ENCODE measurements at regions not wholly inside any gene's neighbourhood (a gene's known extent, or its start where the extent isn't known, plus 50 kb on each side); places are given as distances from the start of the nearest gene placed in this dataset.

- Histone ChIP-seq H3K27me3 (ENCODE audit: low read depth) (no peaks in the 10 kb centered on the region), H3K9me3 (replicated peaks) (peaks cover 24% of the 10 kb centered on the region)
These were observed 339.3 kb upstream of the NUDT12 start for GRCh38 chr5:103901885-103902284.

GRCh38 chr5:103896593-103896992 is 334.0 kb upstream of the NUDT12 start:
- intact Hi-C loops (cut with micrococcal nuclease) = no loop called here
- TF ChIP-seq CTCF (IDR thresholded peaks at IDR 0.05; ENCODE audit: borderline replicate concordance) = no peak
- Histone ChIP-seq H3K27me3 (ENCODE audit: low read depth) (no peaks in the 10 kb centered on the region), H3K9me3 (replicated peaks) (peaks cover 25% of the 10 kb centered on the region), H3K36me3 (no peaks in the 10 kb centered on the region), H3K27ac (replicated peaks) (no peak overlapping the region), H3K4me3 (no peak overlapping the region), H3K4me1 (no peaks in the 10 kb centered on the region)
- DNase-seq = no peak

More at GRCh38 chr5:103901885-103902284, 339.3 kb upstream of the NUDT12 start:
- no peak overlapping the region for H3K27ac ChIP-seq (replicated peaks)
- no peaks in the 10 kb centered on the region for H3K4me1 ChIP-seq
- intact Hi-C loops (cut with micrococcal nuclease) = no loop called here
- H3K4me3 ChIP-seq = no peak overlapping the region
- DNase-seq = no peak
- H3K36me3 ChIP-seq = no peaks in the 10 kb centered on the region
- no peak for TF ChIP-seq CTCF (IDR thresholded peaks at IDR 0.05; ENCODE audit: borderline replicate concordance)

GRCh38 chr5:103895738-103896137 is 333.1 kb upstream of the NUDT12 start:
- Histone ChIP-seq H3K9me3 (replicated peaks) (peaks cover 22% of the 10 kb centered on the region), H3K27ac (replicated peaks) (no peak overlapping the region), H3K4me3 (no peak overlapping the region), H3K4me1 (no peaks in the 10 kb centered on the region), H3K27me3 (ENCODE audit: low read depth) (no peaks in the 10 kb centered on the region), H3K36me3 (no peaks in the 10 kb centered on the region)
- no peak for DNase-seq
- no peak for TF ChIP-seq CTCF (IDR thresholded peaks at IDR 0.05; ENCODE audit: borderline replicate concordance)
- intact Hi-C loops (cut with micrococcal nuclease) = no loop called here

- Histone ChIP-seq H3K4me1 (no peaks in the 10 kb centered on the region), H3K9me3 (replicated peaks) (peaks cover 13% of the 10 kb centered on the region), H3K36me3 (no peaks in the 10 kb centered on the region), H3K27ac (replicated peaks) (no peak overlapping the region), H3K27me3 (ENCODE audit: low read depth) (no peaks in the 10 kb centered on the region), H3K4me3 (no peak overlapping the region)
- intact Hi-C loops (cut with micrococcal nuclease) = no loop called here
- TF ChIP-seq CTCF (IDR thresholded peaks at IDR 0.05; ENCODE audit: borderline replicate concordance) = no peak
- no peak for DNase-seq
These were observed 332.3 kb upstream of the NUDT12 start for GRCh38 chr5:103894882-103895281.

GRCh38 chr5:103891151-103891550 is 328.6 kb upstream of the NUDT12 start:
- no peak for DNase-seq
- no peaks in the 10 kb centered on the region for H3K36me3 ChIP-seq
- H3K27me3 ChIP-seq (ENCODE audit: low read depth) = no peaks in the 10 kb centered on the region
- intact Hi-C loops (cut with micrococcal nuclease) = no loop called here
- H3K9me3 ChIP-seq (replicated peaks) = peaks cover 8% of the 10 kb centered on the region
- H3K4me3 ChIP-seq = no peak overlapping the region
- TF ChIP-seq CTCF (IDR thresholded peaks at IDR 0.05; ENCODE audit: borderline replicate concordance) = no peak
- no peak overlapping the region for H3K27ac ChIP-seq (replicated peaks)
- H3K4me1 ChIP-seq = no peaks in the 10 kb centered on the region

- no peak for DNase-seq
- Histone ChIP-seq H3K4me1 (no peaks in the 10 kb centered on the region), H3K27me3 (ENCODE audit: low read depth) (no peaks in the 10 kb centered on the region), H3K4me3 (no peak overlapping the region), H3K27ac (replicated peaks) (no peak overlapping the region), H3K9me3 (replicated peaks) (no peaks in the 10 kb centered on the region), H3K36me3 (no peaks in the 10 kb centered on the region)
- no peak for TF ChIP-seq CTCF (IDR thresholded peaks at IDR 0.05; ENCODE audit: borderline replicate concordance)
- intact Hi-C loops (cut with micrococcal nuclease) = no loop called here
These were observed 327.7 kb upstream of the NUDT12 start for GRCh38 chr5:103890313-103890712.

Measured in left ventricle myocardium inferior (tissue), 1 donor.